ENCODE measurements at regions not wholly inside any gene's neighbourhood (a gene's known extent, or its start where the extent isn't known, plus 50 kb on each side); places are given as distances from the start of the nearest gene placed in this dataset.

GRCh38 chr5:27482663-27483062 is 444.3 kb upstream of the CDH9 start:
- no peak overlapping the region for H3K4me3 ChIP-seq
- no peaks in the 10 kb centered on the region for H3K36me3 Mint-ChIP-seq
- H3K4me3 Mint-ChIP-seq, result no peak overlapping the region
- no peaks in the 10 kb centered on the region for H3K27me3 Mint-ChIP-seq (ENCODE audit: insufficient read depth, low read depth)
- no peak overlapping the region for H3K4me2 ChIP-seq
- no peaks in the 10 kb centered on the region for H3K4me1 ChIP-seq
- H3K36me3 ChIP-seq, result peaks cover 18% of the 10 kb centered on the region
- H3K9me3 Mint-ChIP-seq, result peaks cover 10% of the 10 kb centered on the region
- no peak for DNase-seq (ENCODE audit: low spot score)
- H3K27ac ChIP-seq, result no peak overlapping the region
- peaks cover 5% of the 10 kb centered on the region for H3K4me1 Mint-ChIP-seq
- H4K20me1 ChIP-seq (ENCODE audit: low read depth), result no peaks in the 10 kb centered on the region
- H2AFZ ChIP-seq (replicated peaks), result no peak overlapping the region
- H3K9ac ChIP-seq, result no peak overlapping the region
- H3K79me2 ChIP-seq (ENCODE audit: low read depth), result peaks cover 6% of the 10 kb centered on the region
- H3K27me3 ChIP-seq, result no peaks in the 10 kb centered on the region
- peaks cover 9% of the 10 kb centered on the region for H3F3A ChIP-seq (ENCODE audit: low read depth)
- no peaks in the 10 kb centered on the region for H3K9me3 ChIP-seq (ENCODE audit: low read depth)
- no peak for TF ChIP-seq CTCF (IDR thresholded peaks at IDR 0.05)
- H3K27ac Mint-ChIP-seq, result no peak overlapping the region

- peaks cover 5% of the 10 kb centered on the region for H3K4me1 Mint-ChIP-seq
- Histone ChIP-seq H3K9ac (no peak overlapping the region), H3K4me3 (no peak overlapping the region), H3K4me2 (no peak overlapping the region), H3K4me1 (no peaks in the 10 kb centered on the region), H4K20me1 (ENCODE audit: low read depth) (no peaks in the 10 kb centered on the region), H3F3A (ENCODE audit: low read depth) (peaks cover 8% of the 10 kb centered on the region), H3K27me3 (no peaks in the 10 kb centered on the region), H3K79me2 (ENCODE audit: low read depth) (peaks cover 33% of the 10 kb centered on the region), H2AFZ (replicated peaks) (no peak overlapping the region), H3K36me3 (peaks cover 46% of the 10 kb centered on the region), H3K9me3 (ENCODE audit: low read depth) (peaks cover 13% of the 10 kb centered on the region), H3K27ac (no peak overlapping the region)
- H3K9me3 Mint-ChIP-seq, result peaks cover 24% of the 10 kb centered on the region
- no peaks in the 10 kb centered on the region for H3K27me3 Mint-ChIP-seq (ENCODE audit: insufficient read depth, low read depth)
- H3K27ac Mint-ChIP-seq, result no peak overlapping the region
- no peak overlapping the region for H3K4me3 Mint-ChIP-seq
- TF ChIP-seq EZH2 (IDR thresholded peaks at IDR 0.05) (no peak), CTCF (IDR thresholded peaks at IDR 0.05) (no peak), EZH2phosphoT487 (IDR thresholded peaks at IDR 0.05) (no peak)
- no peaks in the 10 kb centered on the region for H3K36me3 Mint-ChIP-seq
- no peak for DNase-seq (ENCODE audit: low spot score)
Observed at GRCh38 chr5:27479859-27480258, 441.5 kb upstream of the CDH9 start.

- H3K4me3 Mint-ChIP-seq, result no peak overlapping the region
- H3F3A ChIP-seq (ENCODE audit: low read depth), result peaks cover 9% of the 10 kb centered on the region
- no peaks in the 10 kb centered on the region for H3K36me3 Mint-ChIP-seq
- no peaks in the 10 kb centered on the region for H3K27me3 Mint-ChIP-seq (ENCODE audit: insufficient read depth, low read depth)
- TF ChIP-seq EZH2 (IDR thresholded peaks at IDR 0.05) (no peak), EZH2phosphoT487 (IDR thresholded peaks at IDR 0.05) (no peak), CTCF (IDR thresholded peaks at IDR 0.05) (no peak)
- peaks cover 11% of the 10 kb centered on the region for H3K4me1 Mint-ChIP-seq
- no peaks in the 10 kb centered on the region for H3K4me1 ChIP-seq
- peaks cover 51% of the 10 kb centered on the region for H3K36me3 ChIP-seq
- no peak overlapping the region for H3K9ac ChIP-seq
- H3K27me3 ChIP-seq, result no peaks in the 10 kb centered on the region
- H3K9me3 Mint-ChIP-seq, result peaks cover 25% of the 10 kb centered on the region
- peaks cover 7% of the 10 kb centered on the region for H4K20me1 ChIP-seq (ENCODE audit: low read depth)
- DNase-seq (ENCODE audit: low spot score), result no peak
- H3K9me3 ChIP-seq (ENCODE audit: low read depth), result peaks cover 13% of the 10 kb centered on the region
- H3K27ac Mint-ChIP-seq, result no peak overlapping the region
- H3K4me3 ChIP-seq, result no peak overlapping the region
- H2AFZ ChIP-seq (replicated peaks), result no peak overlapping the region
- no peak overlapping the region for H3K4me2 ChIP-seq
- peaks cover 56% of the 10 kb centered on the region for H3K79me2 ChIP-seq (ENCODE audit: low read depth)
- no peak overlapping the region for H3K27ac ChIP-seq
Observed at GRCh38 chr5:27477550-27477949, 439.2 kb upstream of the CDH9 start.
